Liver (tissue), 8 donors: ENCODE measurements at regions not wholly inside any gene's neighbourhood (a gene's known extent, or its start where the extent isn't known, plus 50 kb on each side); places are given as distances from the start of the nearest gene placed in this dataset.

Experiments used
- DNase-seq: peaks from one replicate; pipeline ENCODE4 v3.0.0-alpha.2; 2017; ENCODE audit warnings: low spot score
- H3K27ac ChIP-seq, 2 donors: one replicate each; pipeline ENCODE4 v1.7.0; 2013; ENCODE audit warnings: inconsistent platforms in 2 of 2, low read length in 2 of 2, control low read depth in 1 of 2, low read depth in 1 of 2, mild to moderate bottlenecking in 1 of 2
- H3K27me3 ChIP-seq, 4 donors: one replicate each; pipeline versions ENCODE4 v1.6.1 to v1.7.0; 2013; ENCODE audit warnings: low read length in 3 of 4, inconsistent platforms in 1 of 4, mild to moderate bottlenecking in 1 of 4, moderate library complexity in 1 of 4; ENCODE audit not compliant: control insufficient read depth in 4 of 4, insufficient read depth in 4 of 4
- H3K36me3 ChIP-seq, 4 donors: one replicate each; pipeline versions ENCODE4 v1.6.1 to v1.7.0; 2013; ENCODE audit warnings: low read length in 3 of 4, mild to moderate bottlenecking in 3 of 4, low read depth in 1 of 4, moderate library complexity in 1 of 4; ENCODE audit not compliant: control insufficient read depth in 4 of 4, insufficient read depth in 3 of 4
- H3K4me1 ChIP-seq, 4 donors: one replicate each; pipeline versions ENCODE4 v1.6.1 to v1.7.0; 2013; ENCODE audit warnings: low read length in 3 of 4, mild to moderate bottlenecking in 3 of 4, moderate library complexity in 1 of 4; ENCODE audit not compliant: control insufficient read depth in 4 of 4, insufficient read depth in 4 of 4
- H3K4me3 ChIP-seq, 3 donors: one replicate each; pipeline versions ENCODE4 v1.6.1 to v1.7.0; 2013; ENCODE audit warnings: low read length in 3 of 3, control low read depth in 1 of 3, low read depth in 1 of 3, mild to moderate bottlenecking in 1 of 3
- H3K9ac ChIP-seq, 2 donors: one replicate each; pipeline ENCODE4 v1.7.0; 2013; ENCODE audit warnings: low read length in 2 of 2, mild to moderate bottlenecking in 2 of 2, moderate library complexity in 2 of 2, control low read depth in 1 of 2, low read depth in 1 of 2
- H3K9me3 ChIP-seq, 4 donors: one replicate each; pipeline versions ENCODE4 v1.6.1 to v1.7.0; 2013; ENCODE audit warnings: low read length in 3 of 4; ENCODE audit not compliant: control insufficient read depth in 4 of 4
- ATF3 ChIP-seq: IDR thresholded peaks from 2 replicates; pipeline ENCODE4 v1.6.1; 2016; ENCODE audit warnings: antibody characterized with exemption
- CTCF ChIP-seq: fragments of 150-350 bp; IDR thresholded peaks from 2 replicates; pipeline ENCODE4 v1.5.1; 2017; ENCODE audit warnings: improper control_type of control experiment, low read depth, low read length; ENCODE audit not compliant: missing input control
- FOXA1 ChIP-seq: IDR thresholded peaks from 2 replicates; pipeline ENCODE4 v1.6.1; 2016; ENCODE audit warnings: antibody characterized with exemption
- HNF4A ChIP-seq, 2 donors: conservative IDR thresholded peaks; 2 replicates each; pipeline ENCODE4 v1.6.1; 2016; ENCODE audit warnings: antibody characterized with exemption in 2 of 2, mild to moderate bottlenecking in 2 of 2
- HNF4G ChIP-seq: IDR thresholded peaks from 2 replicates; pipeline ENCODE4 v1.6.1; 2016; ENCODE audit warnings: antibody characterized with exemption
- JUND ChIP-seq, 2 donors: IDR thresholded peaks; 2 replicates each; pipeline ENCODE4 v1.6.1; 2016; ENCODE audit warnings: antibody characterized with exemption in 2 of 2
- MAX ChIP-seq: IDR thresholded peaks from 2 replicates; pipeline ENCODE4 v1.6.1; 2016; ENCODE audit warnings: antibody characterized with exemption
- NR2F2 ChIP-seq: IDR thresholded peaks from 2 replicates; pipeline ENCODE4 v1.6.1; 2016; ENCODE audit warnings: antibody characterized with exemption
- RAD21 ChIP-seq, 2 donors: IDR thresholded peaks; 2 replicates each; pipeline ENCODE4 v1.6.1; 2016; ENCODE audit warnings: antibody characterized with exemption in 2 of 2, mild to moderate bottlenecking in 2 of 2
- REST ChIP-seq: IDR thresholded peaks from 2 replicates; pipeline ENCODE4 v1.6.1; 2016; ENCODE audit warnings: antibody characterized with exemption, mild to moderate bottlenecking
- RXRA ChIP-seq, 2 donors: IDR thresholded peaks; 2 replicates each; pipeline ENCODE4 v1.6.1; 2017 to 2018; ENCODE audit warnings: antibody characterized with exemption in 2 of 2, mild to moderate bottlenecking in 1 of 2
- SP1 ChIP-seq: IDR thresholded peaks from 2 replicates; pipeline ENCODE4 v1.6.1; 2018; ENCODE audit warnings: antibody characterized with exemption, mild to moderate bottlenecking
- TAF1 ChIP-seq: conservative IDR thresholded peaks from 2 replicates; pipeline ENCODE4 v1.6.1; 2016; ENCODE audit warnings: antibody characterized with exemption, mild to moderate bottlenecking
- YY1 ChIP-seq: IDR thresholded peaks from 2 replicates; pipeline ENCODE4 v1.6.1; 2016; ENCODE audit warnings: antibody characterized with exemption, mild to moderate bottlenecking
- ZBTB33 ChIP-seq: IDR thresholded peaks from 2 replicates; pipeline ENCODE4 v1.6.1; 2016; ENCODE audit warnings: antibody characterized with exemption
- WGBS: extraction: QIAGEN DNeasy Blood & Tissue Kit; methylation state at CpG from one replicate; pipeline ENCODE4 v1.1.7; 2013; 5-methylcytosine and 5-hydroxymethylcytosine counted together
- donor health status: healthy.
- donor health status: healthy.
- donor health status: healthy.
- donor health status: healthy.
- donor health status: healthy.

GRCh38 chr3:193078996-193079753 is 161.5 kb upstream of the MB21D2 start (continued):
- TF ChIP-seq ZBTB33 (no peak), HNF4A (conservative IDR thresholded peaks at IDR 0.05) (no peak)

GRCh38 chr3:193080821-193081365 is 160.1 kb upstream of the PLAAT1 start:
- Histone ChIP-seq H3K4me3 (no peak overlapping the region), H3K27ac (no peak overlapping the region), H3K36me3 (no peaks in the 10 kb centered on the region), H3K9ac (no peak overlapping the region), H3K27me3 (no peaks in the 10 kb centered on the region), H3K9me3 (peaks cover 0 to 9% (median 0%) of the 10 kb centered on the region in 4 donors), H3K4me1 (no peaks in the 10 kb centered on the region)
- no peak for DNase-seq
- no peak for TF ChIP-seq RAD21 (IDR thresholded peaks at IDR 0.05)
- TF ChIP-seq JUND (IDR thresholded peaks at IDR 0.05) = no peak
- TF ChIP-seq CTCF = no peak
- TF ChIP-seq ATF3 = no peak
- TF ChIP-seq FOXA1 = no peak
- 89% methylated on average over 3 of the region's 3 CpGs for WGBS

GRCh38 chr3:193085655-193086054 is 155.4 kb upstream of the PLAAT1 start:
- DNase-seq = no peak
- WGBS = 64% methylated on average over 2 of the region's 2 CpGs
- no peak overlapping the region for H3K9ac ChIP-seq
- TF ChIP-seq HNF4G (no peak), YY1 (no peak), RAD21 (IDR thresholded peaks at IDR 0.05) (no peak), ZBTB33 (no peak), RXRA (IDR thresholded peaks at IDR 0.05) (no peak), HNF4A (conservative IDR thresholded peaks at IDR 0.05) (no peak), REST (no peak), NR2F2 (no peak), TAF1 (no peak), JUND (IDR thresholded peaks at IDR 0.05) (no peak), MAX (no peak), ATF3 (no peak), SP1 (no peak), CTCF (no peak), FOXA1 (no peak)

More at GRCh38 chr3:193085655-193086054, 155.4 kb upstream of the PLAAT1 start:
- H3K27me3 ChIP-seq = peaks cover 0 to 2% (median 0%) of the 10 kb centered on the region in 4 donors
- no peaks in the 10 kb centered on the region for H3K36me3 ChIP-seq
- peaks cover 0 to 9% (median 0%) of the 10 kb centered on the region in 4 donors for H3K9me3 ChIP-seq
- no peak overlapping the region for H3K27ac ChIP-seq
- no peaks in the 10 kb centered on the region for H3K4me1 ChIP-seq
- no peak overlapping the region for H3K4me3 ChIP-seq
